Hippocampal formation (tissue), 2 donors: ENCODE measurements at regions not wholly inside any gene's neighbourhood (a gene's known extent, or its start where the extent isn't known, plus 50 kb on each side); places are given as distances from the start of the nearest gene placed in this dataset.

Experiments used
- DNase-seq, 2 donors: peaks; one replicate each; lab custom pipeline; 2025; lab: John Stamatoyannopoulos, UW

DNA sequence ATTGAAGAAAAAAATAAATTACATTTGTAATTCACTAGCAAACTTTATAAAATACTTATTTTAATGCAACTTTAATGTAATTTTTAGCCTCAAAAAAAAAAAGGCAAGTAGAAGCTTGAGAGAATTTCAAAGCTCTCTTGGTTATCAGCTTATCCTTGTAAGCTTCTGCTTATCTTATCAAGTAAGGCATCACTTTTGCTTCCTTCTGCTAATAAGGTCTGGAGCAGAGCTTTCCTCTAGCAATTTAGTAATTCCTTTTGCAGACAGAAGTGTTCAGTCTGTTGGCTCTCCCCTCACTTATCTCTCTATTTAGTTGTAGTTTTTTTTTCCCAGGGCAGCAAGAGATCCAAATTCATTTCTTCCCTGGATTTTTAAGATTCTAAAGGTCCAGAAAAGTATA, 525.0 kb downstream of the ISL1 start:
- no peak for DNase-seq

DNA sequence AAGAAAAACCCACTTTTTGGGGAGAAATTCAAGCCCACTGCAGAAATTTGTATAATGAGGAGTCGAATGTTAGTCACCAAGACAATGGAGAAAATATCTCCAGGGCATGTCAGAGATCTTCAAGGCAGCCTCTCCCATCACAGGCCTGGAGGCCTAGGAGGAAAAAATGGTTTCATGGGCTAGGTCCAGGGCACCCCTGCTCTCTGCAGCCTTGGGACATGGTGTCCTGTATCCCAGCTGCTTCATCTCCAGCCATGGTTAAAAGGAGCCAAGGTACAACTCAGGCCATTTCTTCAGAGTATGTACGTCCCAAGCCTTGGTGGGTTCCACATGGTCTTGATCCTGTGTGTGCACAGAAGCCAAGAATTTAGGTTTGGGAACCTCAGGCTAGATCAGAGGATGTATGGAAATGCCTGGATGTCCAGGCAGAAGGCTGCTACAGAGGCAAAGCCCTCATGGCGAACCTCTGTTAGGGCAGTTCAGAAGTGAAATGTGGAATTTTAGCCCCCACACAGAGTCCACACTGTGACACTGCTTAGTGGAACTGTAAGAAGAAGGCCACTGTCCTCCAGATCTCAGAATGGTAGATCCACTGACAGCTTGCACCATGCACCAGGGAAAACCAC, 561.4 kb downstream of the ISL1 start:
- DNase-seq, result no peak

GRCh38 chr5:51958473-51958872, 575.2 kb downstream of the ISL1 start:
- no peak for DNase-seq

DNA sequence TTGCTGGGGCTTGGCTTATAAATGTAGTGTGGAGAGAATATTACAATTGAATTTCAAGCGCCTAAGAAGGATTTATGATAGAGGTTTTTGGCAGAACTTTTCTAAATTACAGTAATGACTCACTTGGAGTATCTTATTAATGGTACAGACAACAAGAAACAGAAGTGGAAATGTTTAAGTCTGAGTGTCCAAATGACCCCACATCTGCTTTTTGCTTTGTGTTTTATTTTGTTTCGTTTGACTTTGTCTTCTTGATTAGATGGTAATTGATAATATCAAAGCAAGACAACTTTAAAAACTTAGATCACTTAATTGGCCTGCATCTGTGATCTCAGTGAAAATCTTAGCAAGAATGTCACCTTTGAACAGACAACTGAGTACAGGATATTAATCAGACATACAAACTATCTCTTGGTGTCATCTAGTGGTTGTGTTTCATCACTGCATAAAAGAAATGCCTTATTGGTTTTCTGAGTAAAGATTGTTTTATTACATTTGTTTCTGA, 577.4 kb downstream of the ISL1 start:
- peak in 1 of 2 donors; percentile 4 for DNase-seq

- no peak for DNase-seq
These were observed 577.9 kb downstream of the ISL1 start for GRCh38 chr5:51961154-51961562.

- DNase-seq, result no peak
These were observed 585.5 kb downstream of the ISL1 start for GRCh38 chr5:51968756-51969155.

- DNase-seq, result no peak
These were observed 591.6 kb downstream of the ISL1 start for GRCh38 chr5:51974834-51975233.

- no peak for DNase-seq
These were observed 593.8 kb downstream of the ISL1 start for GRCh38 chr5:51977014-51977413.

DNA sequence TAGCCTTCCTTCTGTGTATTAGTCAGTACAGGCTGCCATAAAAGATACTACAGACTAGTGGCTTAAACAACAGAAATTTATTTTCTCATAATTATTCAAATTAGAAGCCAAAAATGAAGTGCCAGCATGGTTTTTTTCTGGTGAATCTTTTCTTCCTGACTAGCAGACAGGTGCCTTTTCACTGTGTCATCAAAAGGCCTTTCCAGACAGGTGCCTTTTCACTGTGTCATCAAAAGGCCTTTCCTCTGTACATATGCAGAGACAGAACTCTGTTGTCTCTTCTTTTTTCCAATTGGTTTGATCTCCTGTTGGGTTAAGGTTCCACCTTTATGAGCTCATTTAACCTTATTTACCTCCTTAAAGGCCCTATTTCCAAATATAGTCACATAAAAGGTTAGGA, 599.9 kb downstream of the ISL1 start:
- no peak for DNase-seq

GRCh38 chr5:51986733-51987132, 603.5 kb downstream of the ISL1 start:
- no peak for DNase-seq

DNA sequence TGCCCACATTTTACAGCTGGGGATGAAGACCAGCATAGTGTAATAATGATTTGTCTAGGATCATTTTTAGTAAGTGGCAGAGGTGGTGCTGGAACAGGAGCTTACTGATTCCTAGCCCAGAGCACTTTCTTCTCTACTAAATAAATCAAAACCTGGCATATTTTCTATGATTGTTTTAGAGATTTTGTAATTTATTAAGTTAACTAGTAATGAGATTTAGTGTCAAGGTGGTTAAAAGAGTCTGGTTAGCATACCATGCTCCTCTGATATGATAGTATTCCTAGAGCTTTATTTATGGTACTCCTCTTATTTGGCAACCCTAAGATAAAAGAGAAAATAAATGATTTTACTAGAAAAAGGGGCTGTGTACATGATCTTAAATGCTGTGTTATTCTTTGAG, 604.0 kb downstream of the ISL1 start:
- no peak for DNase-seq

- no peak for DNase-seq
These were observed 604.5 kb downstream of the ISL1 start for GRCh38 chr5:51987669-51988209.

DNA sequence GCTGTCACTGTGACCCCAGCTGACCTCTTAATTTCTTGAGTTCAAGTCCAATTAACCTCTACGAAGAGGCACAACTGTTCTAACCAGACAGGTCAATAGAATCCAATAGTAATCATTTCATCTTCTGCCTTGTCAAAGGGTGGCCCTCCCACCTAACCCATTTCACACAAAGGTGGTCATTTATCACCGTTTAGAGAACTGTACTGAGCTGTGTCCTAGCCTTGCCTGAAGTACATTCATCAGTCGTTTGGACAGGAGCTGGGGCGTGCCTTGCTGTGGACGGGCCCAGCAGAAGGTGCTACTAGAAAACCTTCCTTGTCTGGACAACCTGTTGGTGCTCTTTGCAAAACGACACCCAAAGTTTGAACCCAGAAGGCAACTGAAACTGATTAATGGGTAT, 605.4 kb downstream of the ISL1 start:
- no peak for DNase-seq

GRCh38 chr5:51990241-51990640, 607.0 kb downstream of the ISL1 start:
- DNase-seq, result no peak

GRCh38 chr5:51990661-51991180, 607.5 kb downstream of the ISL1 start:
- no peak for DNase-seq

DNA sequence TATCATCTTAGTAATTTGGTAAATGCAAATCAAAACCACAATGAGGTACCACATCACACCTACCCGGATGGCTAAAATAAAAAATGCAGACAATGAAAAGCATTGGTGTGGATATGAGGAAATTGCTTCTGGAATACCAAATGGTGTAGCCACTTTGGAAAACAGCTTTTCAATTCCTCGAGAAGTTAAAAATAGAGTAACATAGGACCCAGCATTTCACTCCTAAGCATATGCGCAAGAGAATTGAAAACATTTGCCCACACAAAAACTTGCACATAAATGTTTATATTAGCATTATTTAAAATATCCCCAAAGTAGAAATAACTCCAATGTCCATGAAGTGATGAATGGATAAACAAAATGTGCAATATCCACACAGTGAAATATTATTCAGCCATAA, 608.7 kb downstream of the ISL1 start:
- no peak for DNase-seq

DNA sequence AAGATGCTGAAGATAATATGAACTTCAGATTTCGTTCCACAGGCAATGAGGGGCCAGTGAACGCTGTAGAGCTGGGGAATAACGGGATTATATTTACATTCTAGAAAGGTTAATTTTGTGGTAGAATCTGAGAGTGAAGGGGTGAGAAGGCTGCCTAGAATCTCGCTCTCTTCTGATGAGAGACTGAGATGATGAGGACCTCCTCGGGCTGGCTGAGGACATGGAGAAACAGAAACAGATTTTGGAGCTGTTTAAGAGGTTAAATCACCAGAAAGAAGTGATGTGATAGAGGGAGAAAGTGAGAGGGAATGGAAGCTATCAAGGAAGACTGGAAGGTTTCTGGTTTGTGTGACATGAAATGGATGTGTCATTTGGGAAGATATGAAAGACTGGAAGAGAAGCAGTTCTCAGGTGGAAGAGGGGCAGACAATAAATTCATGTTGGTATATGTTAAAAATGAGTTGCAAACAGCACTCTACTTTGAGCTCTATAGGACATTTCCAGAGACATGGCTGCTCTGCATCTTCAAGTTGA, 612.6 kb downstream of the ISL1 start:
- DNase-seq, result no peak

DNA sequence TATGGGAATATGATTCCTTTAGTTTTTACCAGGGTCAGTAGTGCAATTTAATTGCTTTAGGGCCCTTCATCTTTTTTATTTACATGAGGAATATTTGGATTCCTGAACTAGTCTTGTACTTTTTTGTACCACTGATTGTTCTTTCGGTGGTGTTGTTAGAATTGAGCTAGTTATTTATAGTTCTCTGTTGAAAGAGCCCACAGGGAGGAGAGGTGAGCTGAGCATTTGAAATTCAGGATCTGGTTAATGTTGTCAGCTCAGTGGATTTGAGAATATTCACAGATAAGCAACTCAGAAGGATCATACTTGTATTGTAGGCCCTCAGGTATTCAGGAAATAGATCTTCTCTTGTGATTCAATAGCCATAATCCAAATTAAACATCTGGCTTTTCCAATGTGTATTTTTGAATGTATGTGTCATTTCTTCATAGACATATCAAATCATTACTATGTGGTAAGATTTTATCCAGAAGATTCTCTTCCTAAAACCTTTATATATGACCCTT, 613.2 kb downstream of the ISL1 start:
- DNase-seq, result no peak

DNA sequence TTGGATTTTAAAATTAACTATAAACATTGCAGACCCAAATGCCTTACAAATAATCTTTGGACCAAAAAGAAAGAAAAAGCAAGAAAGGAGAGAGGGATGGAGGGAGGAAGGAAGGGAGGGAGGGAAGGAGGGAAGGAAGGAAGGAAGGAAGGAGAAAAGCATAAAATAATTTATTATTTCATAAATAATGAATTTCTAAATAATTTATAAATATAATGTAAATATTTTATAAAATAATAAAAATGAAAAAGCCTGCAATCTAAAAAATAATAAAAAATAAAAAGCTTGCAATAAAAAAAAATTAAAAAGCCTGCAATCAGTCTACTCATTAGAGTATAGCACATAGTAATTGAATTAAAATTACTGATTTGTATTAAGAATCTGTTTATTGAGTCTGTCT, 614.3 kb downstream of the ISL1 start:
- DNase-seq, result no peak

DNA sequence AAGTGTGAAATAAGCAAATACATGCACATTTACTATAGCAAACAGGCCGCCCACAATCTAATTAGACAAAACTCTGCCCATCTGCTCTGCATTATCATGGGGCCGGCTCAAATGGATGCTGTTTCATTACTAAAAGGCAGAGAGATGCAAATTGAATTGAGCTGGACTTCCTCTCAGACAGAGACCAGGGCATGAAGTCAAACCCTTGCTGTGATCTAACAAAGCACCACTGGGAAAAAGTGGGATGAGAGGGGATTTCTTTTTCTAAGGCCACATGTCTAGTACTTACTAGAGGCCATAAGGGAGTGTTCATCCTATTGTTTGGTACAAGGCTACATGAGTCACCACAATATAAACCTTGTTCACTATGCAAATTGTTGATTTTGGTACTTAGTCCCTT, 614.7 kb downstream of the ISL1 start:
- no peak for DNase-seq

DNA sequence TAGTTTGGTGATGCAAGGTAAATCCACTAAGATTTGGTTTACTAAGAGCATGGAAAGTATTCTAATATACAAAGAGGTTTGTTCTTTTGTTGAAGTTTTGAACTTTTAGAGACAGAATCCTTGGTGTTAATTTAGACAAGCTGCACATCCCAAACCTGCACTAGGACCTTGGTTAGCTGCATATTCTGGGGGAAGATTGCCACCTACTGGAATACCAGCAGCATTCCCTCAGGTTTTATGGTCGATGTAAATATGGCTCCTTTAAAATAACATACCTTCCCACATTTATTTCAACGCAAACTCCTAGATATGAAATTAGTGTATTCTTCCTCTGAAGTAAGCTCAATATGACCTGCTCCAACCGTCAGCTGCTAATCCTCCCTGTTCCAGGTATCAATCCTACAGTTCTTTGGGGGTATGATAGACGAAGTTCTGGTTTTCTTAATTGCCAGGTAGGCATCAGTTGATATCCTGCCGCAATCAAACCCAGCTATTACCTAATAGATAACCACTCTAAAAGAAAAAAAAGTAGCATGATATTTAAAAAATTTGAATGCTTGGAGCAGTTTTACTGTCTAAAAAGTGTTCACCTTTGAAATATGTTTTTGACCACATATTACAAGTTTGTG, 624.1 kb downstream of the ISL1 start:
- DNase-seq, result peak in 1 of 2 donors; percentile 28

DNA sequence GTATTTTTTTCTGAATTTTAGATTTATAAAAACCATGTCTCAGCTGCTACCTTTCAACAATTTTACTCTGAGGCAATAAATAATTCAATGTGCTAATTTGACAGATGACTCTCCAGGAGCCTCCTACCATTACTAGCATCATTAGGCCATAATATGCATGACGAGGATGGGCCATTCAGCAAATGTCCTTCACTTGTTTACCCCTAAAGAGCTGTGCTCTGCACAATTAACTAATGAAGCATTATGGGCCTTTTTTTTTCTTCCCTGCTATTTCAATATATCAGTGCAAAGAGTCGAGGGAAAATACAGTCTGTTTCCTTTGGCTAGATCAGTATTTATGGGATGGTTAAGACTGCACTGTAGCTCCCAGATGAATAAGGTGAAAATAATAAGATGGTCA, 627.2 kb downstream of the ISL1 start:
- no peak for DNase-seq

DNA sequence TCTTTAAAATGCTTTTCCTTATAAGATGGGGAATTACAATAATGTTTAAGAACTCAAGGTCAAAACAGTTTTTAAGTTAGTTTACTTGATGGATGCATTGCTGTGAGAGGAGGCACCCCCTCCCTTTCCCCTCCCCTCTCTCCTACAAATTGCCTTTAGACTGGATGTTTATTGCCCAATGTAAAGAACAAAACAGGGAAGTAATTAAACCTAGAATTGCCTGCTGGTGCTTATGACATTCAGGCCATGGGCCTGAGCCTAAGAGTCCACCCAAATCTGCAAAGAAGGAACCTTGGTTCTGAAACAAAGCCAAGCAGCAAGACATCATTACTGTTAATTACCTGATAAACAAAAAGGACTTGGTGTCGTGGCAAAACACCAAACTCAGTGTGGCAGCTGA, 630.3 kb downstream of the ISL1 start:
- no peak for DNase-seq
